H9 (cell line): ENCODE measurements at regions not wholly inside any gene's neighbourhood (a gene's known extent, or its start where the extent isn't known, plus 50 kb on each side); places are given as distances from the start of the nearest gene placed in this dataset.

ENCODE experiments used
- DNase-seq: peaks from one replicate; pipeline ENCODE4 v3.0.0-alpha.2; 2017
- H2AFZ ChIP-seq: one replicate; pipeline ENCODE4 v1.6.1; 2013; ENCODE audit warnings: mild to moderate bottlenecking, low read length, control low read depth, moderate library complexity
- H2AK5ac ChIP-seq: 2 replicates; pipeline ENCODE4 v1.6.1; 2013; ENCODE audit warnings: low read length, control low read depth, mixed read lengths; ENCODE audit not compliant: insufficient read length
- H2BK120ac ChIP-seq: one replicate; pipeline ENCODE4 v1.6.1; 2013; ENCODE audit warnings: low read depth, mild to moderate bottlenecking, low read length, control low read depth, inconsistent platforms; ENCODE audit not compliant: poor library complexity, severe bottlenecking
- H2BK12ac ChIP-seq: 2 replicates; pipeline ENCODE4 v1.6.1; 2013; ENCODE audit warnings: low read length, control low read depth, mixed read lengths, low read depth; ENCODE audit not compliant: insufficient read length
- H2BK15ac ChIP-seq: 2 replicates; pipeline ENCODE4 v1.6.1; 2013; ENCODE audit warnings: low read depth, low read length, control low read depth
- H2BK20ac ChIP-seq: one replicate; pipeline ENCODE4 v1.6.1; 2013; ENCODE audit warnings: low read depth, mild to moderate bottlenecking, low read length, control low read depth, inconsistent platforms; ENCODE audit not compliant: poor library complexity, severe bottlenecking
- H2BK5ac ChIP-seq: 2 replicates; pipeline ENCODE4 v1.6.1; 2013; ENCODE audit warnings: low read length, control low read depth, mixed read lengths; ENCODE audit not compliant: insufficient read length
- H3K14ac ChIP-seq: 2 replicates; pipeline ENCODE4 v1.6.1; 2013; ENCODE audit warnings: low read length, control low read depth; ENCODE audit not compliant: insufficient read depth
- H3K18ac ChIP-seq: 2 replicates; pipeline ENCODE4 v1.6.1; 2013; ENCODE audit warnings: low read depth, mild to moderate bottlenecking, mixed read lengths, low read length, control low read depth; ENCODE audit not compliant: insufficient read length
- H3K23ac ChIP-seq: 2 replicates; pipeline ENCODE4 v1.6.1; 2013; ENCODE audit warnings: low read length, control low read depth, mixed read lengths, low read depth; ENCODE audit not compliant: insufficient read length
- H3K23me2 ChIP-seq: 2 replicates; pipeline ENCODE4 v1.6.1; 2013; ENCODE audit warnings: low read depth, mild to moderate bottlenecking, mixed read lengths, low read length, control low read depth; ENCODE audit not compliant: insufficient read length, poor library complexity, severe bottlenecking
- H3K27ac ChIP-seq: 2 replicates; pipeline ENCODE4 v1.5.1; 2013; ENCODE audit warnings: low read length, control low read depth, mixed read lengths, low read depth; ENCODE audit not compliant: insufficient read length
- H3K27me3 ChIP-seq: 2 replicates; pipeline ENCODE4 v1.6.1; 2013; ENCODE audit warnings: low read length, control low read depth, inconsistent platforms; ENCODE audit not compliant: insufficient read depth
- H3K4ac ChIP-seq: 2 replicates; pipeline ENCODE4 v1.6.1; 2013; ENCODE audit warnings: low read depth, mild to moderate bottlenecking, control low read depth, inconsistent platforms, low read length, moderate library complexity
- H3K4me1 ChIP-seq: 2 replicates; pipeline ENCODE4 v1.6.1; 2013; ENCODE audit warnings: low read length, control low read depth, inconsistent platforms; ENCODE audit not compliant: insufficient read depth
- H3K4me2 ChIP-seq: 2 replicates; pipeline ENCODE4 v1.6.1; 2013; ENCODE audit warnings: low read length, control low read depth, mixed read lengths; ENCODE audit not compliant: insufficient read length, insufficient read depth
- H3K56ac ChIP-seq: 2 replicates; pipeline ENCODE4 v1.6.1; 2013; ENCODE audit warnings: low read depth, mild to moderate bottlenecking, mixed read lengths, low read length, control low read depth; ENCODE audit not compliant: insufficient read length
- H3K79me1 ChIP-seq: 2 replicates; pipeline ENCODE4 v1.6.1; 2013; ENCODE audit warnings: low read depth, mild to moderate bottlenecking, moderate library complexity, low read length, control low read depth, inconsistent platforms; ENCODE audit not compliant: insufficient read depth, poor library complexity, severe bottlenecking
- H3K79me2 ChIP-seq: 2 replicates; pipeline ENCODE4 v1.6.1; 2013; ENCODE audit warnings: low read length, control low read depth, inconsistent platforms; ENCODE audit not compliant: insufficient read depth
- H3K9ac ChIP-seq: 2 replicates; pipeline ENCODE4 v1.6.1; 2013; ENCODE audit warnings: low read length, control low read depth, mixed read lengths; ENCODE audit not compliant: insufficient read length; ENCODE audit errors: extremely low read depth
- H3K9me3 ChIP-seq: one replicate; pipeline ENCODE4 v1.6.1; 2013; ENCODE audit warnings: low read depth, low read length, inconsistent platforms; ENCODE audit not compliant: control insufficient read depth
- H3T11ph ChIP-seq: one replicate; pipeline ENCODE4 v1.6.1; 2013; ENCODE audit warnings: mild to moderate bottlenecking, low read length, control low read depth, inconsistent platforms
- H4K20me1 ChIP-seq: one replicate; pipeline ENCODE4 v1.6.1; 2013; ENCODE audit not compliant: control insufficient read depth, insufficient read length, insufficient read depth
- H4K5ac ChIP-seq: 2 replicates; pipeline ENCODE4 v1.6.1; 2013; ENCODE audit warnings: low read depth, mild to moderate bottlenecking, mixed read lengths, low read length, control low read depth; ENCODE audit not compliant: insufficient read length
- H4K8ac ChIP-seq: replicated peaks from 2 replicates; pipeline ENCODE4 v1.6.1; 2013; ENCODE audit warnings: low read length, control low read depth, mixed read lengths, low read depth; ENCODE audit not compliant: insufficient read length
- H4K91ac ChIP-seq: 2 replicates; pipeline ENCODE4 v1.6.1; 2013; ENCODE audit warnings: low read depth, mild to moderate bottlenecking, moderate library complexity, mixed read lengths, low read length, control low read depth; ENCODE audit not compliant: insufficient read length
- H3K27ac Mint-ChIP-seq, 3 experiments: 2 replicates in 2 of 3; 3 replicates in 1 of 3; pipeline ENCODE4 v1.8.0; 2020 to 2021; ENCODE audit warnings: mixed read lengths in 3 of 3, mild to moderate bottlenecking in 1 of 3, moderate library complexity in 1 of 3
- H3K27me3 Mint-ChIP-seq: 2 replicates; pipeline ENCODE4 v1.8.0; 2021; ENCODE audit warnings: low read depth, mild to moderate bottlenecking, moderate library complexity, mixed read lengths
- H3K36me3 Mint-ChIP-seq, 3 experiments: 2 replicates in 2 of 3; 3 replicates in 1 of 3; pipeline ENCODE4 v1.8.0; 2020 to 2021; ENCODE audit warnings: low read depth in 3 of 3, mixed read lengths in 3 of 3; ENCODE audit not compliant: insufficient read depth in 1 of 3
- H3K4me1 Mint-ChIP-seq, 2 experiments: 2 replicates each; pipeline ENCODE4 v1.8.0; 2020; ENCODE audit warnings: mixed read lengths in 2 of 2
- H3K4me3 Mint-ChIP-seq, 2 experiments: 2 replicates in 1 of 2; 3 replicates in 1 of 2; pipeline ENCODE4 v1.8.0; 2020 to 2021; ENCODE audit warnings: mild to moderate bottlenecking in 2 of 2, mixed read lengths in 2 of 2, moderate library complexity in 1 of 2
- H3K9me3 Mint-ChIP-seq, 2 experiments: 2 replicates in 1 of 2; 3 replicates in 1 of 2; pipeline ENCODE4 v1.8.0; 2020; ENCODE audit warnings: mild to moderate bottlenecking in 2 of 2, mixed read lengths in 2 of 2, moderate library complexity in 1 of 2
- CTCF ChIP-seq: fragments of 200-600 bp; sonication (generic); conservative IDR thresholded peaks from 3 replicates; pipeline ENCODE4 v1.8.0; 2021; ENCODE audit warnings: antibody characterized with exemption, mild to moderate bottlenecking
- WGBS: extraction: QIAGEN DNeasy Blood & Tissue Kit; methylation state at CpG from one replicate; pipeline ENCODE4 v1.1.7; 2013; ENCODE audit warnings: missing lambda C conversion rate, low lambda C conversion rate, mixed read lengths; ENCODE audit not compliant: insufficient read length; ENCODE audit errors: extremely low coverage; 5-methylcytosine and 5-hydroxymethylcytosine counted together

- Histone ChIP-seq H3K27ac (no peak overlapping the region), H2BK12ac (no peak overlapping the region), H3T11ph (no peak overlapping the region), H3K23me2 (no peaks in the 10 kb centered on the region), H3K56ac (no peak overlapping the region), H2BK20ac (no peak overlapping the region), H3K9me3 (no peaks in the 10 kb centered on the region), H3K79me1 (no peaks in the 10 kb centered on the region), H2BK15ac (no peak overlapping the region), H4K91ac (no peak overlapping the region), H3K14ac (no peak overlapping the region), H2AK5ac (no peak overlapping the region), H3K4me2 (no peak overlapping the region), H3K4me1 (peaks cover 3% of the 10 kb centered on the region; the same call in 1 of the 2 replicates), H4K20me1 (no peaks in the 10 kb centered on the region), H3K9ac (no peak overlapping the region), H3K4ac (no peak overlapping the region), H4K8ac (no peak overlapping the region), H4K5ac (no peak overlapping the region), H2BK5ac (no peak overlapping the region), H2AFZ (no peak overlapping the region), H3K27me3 (no peaks in the 10 kb centered on the region), H2BK120ac (no peak overlapping the region), H3K79me2 (no peaks in the 10 kb centered on the region), H3K18ac (no peak overlapping the region), H3K23ac (no peak overlapping the region)
- peaks cover 7 to 11% of the 10 kb centered on the region in 2 experiments for H3K4me1 Mint-ChIP-seq
- no peak for DNase-seq
- peaks cover 7 to 9% of the 10 kb centered on the region in 2 experiments for H3K9me3 Mint-ChIP-seq
- TF ChIP-seq CTCF, result no peak
- H3K36me3 Mint-ChIP-seq, result no peaks in the 10 kb centered on the region; a peak in 1 of 7 replicates
- peaks cover 3% of the 10 kb centered on the region for H3K27me3 Mint-ChIP-seq
- H3K27ac Mint-ChIP-seq, result no peak overlapping the region
- no peak overlapping the region for H3K4me3 Mint-ChIP-seq
- WGBS, result no CpG with 5 or more reads among the region's 4 CpGs
These were observed 402.4 kb upstream of the IRX2 start for GRCh38 chr5:3153906-3154305.
